Caco-2 (cell line): ENCODE measurements at regions not wholly inside any gene's neighbourhood (a gene's known extent, or its start where the extent isn't known, plus 50 kb on each side); places are given as distances from the start of the nearest gene placed in this dataset.

Experiments used
- BruUV-seq: library from RNA; stranded (reverse); fragments of 400-500 nt; replicated peaks from 2 replicates; lab custom pipeline; 2021; lab: Mats Ljungman, UMichigan
- CTCF ChIA-PET: fragments of 300-600 bp; sonication (Branson Sonifier 250); formaldehyde crosslinking; loops from one replicate; lab custom pipeline; 2022; ENCODE audit warnings: antibody characterized with exemption; lab: Charles Lee
- POLR2A ChIA-PET: fragments of 300-600 bp; sonication (Branson Sonifier 250); formaldehyde crosslinking; loops from one replicate; lab custom pipeline; 2022; ENCODE audit warnings: antibody characterized with exemption; lab: Charles Lee
- DNase-seq, 2 experiments: peaks; one replicate each; pipeline versions ENCODE4 v3.0.0 to v3.0.0-alpha.2; 2020 to 2022
- H3K27me3 ChIP-seq: replicated peaks from 2 replicates; pipeline ENCODE4 v1.6.0; 2011; ENCODE audit warnings: low read length; ENCODE audit not compliant: control insufficient read depth, insufficient read depth
- H3K36me3 ChIP-seq: 2 replicates; pipeline ENCODE4 v1.5.1; 2011; ENCODE audit warnings: low read length; ENCODE audit not compliant: control insufficient read depth, insufficient read depth
- H3K4me1 ChIP-seq: fragments of 250-450 bp; sonication (Bioruptor Pico); 2 replicates; pipeline ENCODE4 v1.5.1; 2020; ENCODE audit warnings: mild to moderate bottlenecking
- H3K4me3 ChIP-seq: 2 replicates; pipeline ENCODE4 v1.5.1; 2011; ENCODE audit warnings: low read depth, mild to moderate bottlenecking, control low read depth, low read length
- H3K9me3 ChIP-seq: fragments of 250-450 bp; sonication (Bioruptor Pico); 2 replicates; pipeline ENCODE4 v1.5.1; 2020; ENCODE audit warnings: mild to moderate bottlenecking, moderate library complexity
- H3K27ac Mint-ChIP-seq: one replicate; pipeline ENCODE4 v1.8.0; 2022; ENCODE audit warnings: mixed read lengths; ENCODE audit not compliant: unreplicated experiment
- H3K27me3 Mint-ChIP-seq: one replicate; pipeline ENCODE4 v1.8.0; 2022; ENCODE audit warnings: mixed read lengths; ENCODE audit not compliant: insufficient read depth, unreplicated experiment
- H3K36me3 Mint-ChIP-seq: one replicate; pipeline ENCODE4 v1.8.0; 2022; ENCODE audit warnings: mild to moderate bottlenecking, mixed read lengths; ENCODE audit not compliant: insufficient read depth, unreplicated experiment
- H3K4me1 Mint-ChIP-seq: one replicate; pipeline ENCODE4 v1.8.0; 2022; ENCODE audit warnings: low read depth, mixed read lengths; ENCODE audit not compliant: unreplicated experiment
- H3K4me3 Mint-ChIP-seq: one replicate; pipeline ENCODE4 v1.8.0; 2022; ENCODE audit warnings: mild to moderate bottlenecking, moderate library complexity, mixed read lengths; ENCODE audit not compliant: unreplicated experiment
- H3K9me3 Mint-ChIP-seq: one replicate; pipeline ENCODE4 v1.8.0; 2022; ENCODE audit warnings: mixed read lengths; ENCODE audit not compliant: unreplicated experiment
- CTCF ChIP-seq, 2 experiments: fragments of 200-600 bp in 1 of 2; IDR thresholded peaks; 1 replicate in 1 of 2; 2 replicates in 1 of 2; pipeline versions ENCODE4 v1.5.1 to v1.8.0; 2011 to 2022; ENCODE audit warnings: antibody characterized with exemption in 1 of 2, control low read depth in 1 of 2, inconsistent platforms in 1 of 2, low read depth in 1 of 2, low read length in 1 of 2, mild to moderate bottlenecking in 1 of 2, moderate library complexity in 1 of 2; ENCODE audit not compliant: insufficient read depth in 1 of 2, severe bottlenecking in 1 of 2, unreplicated experiment in 1 of 2
- intact Hi-C: fragments of 100-400 bp; cut with micrococcal nuclease; formaldehyde crosslinking; loops from one replicate; pipeline ENCODE4 v1.10.0; 2022; ENCODE audit not compliant: unreplicated experiment

GRCh38 chr14:66420251-66421006 lies 65.7 kb upstream of the CCDC196 start:
- ChIA-PET POLR2A (no interaction called here), CTCF (no interaction called here)
- Mint-ChIP-seq H3K27me3 (no peaks in the 10 kb centered on the region), H3K27ac (no peak overlapping the region), H3K4me1 (no peaks in the 10 kb centered on the region), H3K4me3 (no peak overlapping the region), H3K9me3 (no peaks in the 10 kb centered on the region), H3K36me3 (no peaks in the 10 kb centered on the region)
- TF ChIP-seq CTCF (IDR thresholded peaks at IDR 0.05; ENCODE audit: insufficient read depth in 1 of 2, low read depth in 1 of 2, low read length in 1 of 2, severe bottlenecking in 1 of 2, unreplicated experiment in 1 of 2), result no peak
- peaks cover 3% of the 10 kb centered on the region; the same call in 1 of the 2 replicates for H3K9me3 ChIP-seq
- H3K36me3 ChIP-seq, result no peaks in the 10 kb centered on the region
- no TSS peak for BruUV-seq
- no peak overlapping the region for H3K4me3 ChIP-seq
- intact Hi-C loops, result no loop called here
- H3K27me3 ChIP-seq, result no peaks in the 10 kb centered on the region
- H3K4me1 ChIP-seq, result no peaks in the 10 kb centered on the region
- no peak for DNase-seq

- Mint-ChIP-seq H3K27me3 (no peaks in the 10 kb centered on the region), H3K27ac (no peak overlapping the region), H3K4me1 (no peaks in the 10 kb centered on the region), H3K4me3 (no peak overlapping the region), H3K36me3 (no peaks in the 10 kb centered on the region), H3K9me3 (no peaks in the 10 kb centered on the region)
- ChIA-PET POLR2A (no interaction called here), CTCF (no interaction called here)
- Histone ChIP-seq H3K36me3 (no peaks in the 10 kb centered on the region), H3K4me1 (no peaks in the 10 kb centered on the region), H3K4me3 (no peak overlapping the region), H3K9me3 (no peaks in the 10 kb centered on the region), H3K27me3 (no peaks in the 10 kb centered on the region)
- TF ChIP-seq CTCF (IDR thresholded peaks at IDR 0.05; ENCODE audit: insufficient read depth in 1 of 2, low read depth in 1 of 2, low read length in 1 of 2, severe bottlenecking in 1 of 2, unreplicated experiment in 1 of 2), result no peak
- BruUV-seq, result no TSS peak
- intact Hi-C loops, result no loop called here
- no peak for DNase-seq
Observed at GRCh38 chr14:66421990-66422946, 63.9 kb upstream of the CCDC196 start.

GRCh38 chr14:66425402-66425801 lies 60.8 kb upstream of the CCDC196 start:
- no peaks in the 10 kb centered on the region for H3K36me3 ChIP-seq
- Mint-ChIP-seq H3K27me3 (no peaks in the 10 kb centered on the region), H3K9me3 (no peaks in the 10 kb centered on the region), H3K4me1 (no peaks in the 10 kb centered on the region), H3K36me3 (no peaks in the 10 kb centered on the region), H3K27ac (no peak overlapping the region), H3K4me3 (no peak overlapping the region)
- no peaks in the 10 kb centered on the region for H3K9me3 ChIP-seq
- BruUV-seq, result no TSS peak
- ChIA-PET CTCF (no interaction called here), POLR2A (no interaction called here)
- intact Hi-C loops, result no loop called here
- H3K4me1 ChIP-seq, result no peaks in the 10 kb centered on the region
- TF ChIP-seq CTCF (IDR thresholded peaks at IDR 0.05; ENCODE audit: insufficient read depth in 1 of 2, low read depth in 1 of 2, low read length in 1 of 2, severe bottlenecking in 1 of 2, unreplicated experiment in 1 of 2), result no peak
- no peak for DNase-seq
- H3K4me3 ChIP-seq, result no peak overlapping the region
- H3K27me3 ChIP-seq, result no peaks in the 10 kb centered on the region
